HepG2 (cell line): ENCODE measurements at regions not wholly inside any gene's neighbourhood (a gene's known extent, or its start where the extent isn't known, plus 50 kb on each side); places are given as distances from the start of the nearest gene placed in this dataset.

Source experiments
- ATAC-seq: fragments of 200-7000 bp; cut with Tn5 transposase; 3 replicates; pipeline ENCODE4 v1.9.1; 2020; ENCODE audit warnings: mild to moderate bottlenecking, moderate library complexity
- BruUV-seq: library from RNA; stranded (reverse); fragments of 400-500 nt; replicated peaks from 2 replicates; lab custom pipeline; 2021; lab: Mats Ljungman, UMichigan
- CTCF ChIA-PET: fragments of 300-600 bp; formaldehyde crosslinking; extraction: SDS; loops from one replicate; lab custom pipeline; 2021; ENCODE audit warnings: low total read pairs, inconsistent platforms, low intra/inter-chr PET ratio; lab: Yijun Ruan, JAX
- POLR2A ChIA-PET: fragments of 350-600 bp; sonication (Branson Sonifier 250); formaldehyde crosslinking; loops from one replicate; lab custom pipeline; 2020; ENCODE audit warnings: antibody characterized with exemption, inconsistent platforms; lab: Yijun Ruan, JAX
- DNase-seq: peaks from one replicate; pipeline ENCODE4 v3.0.0-alpha.2; 2015; ENCODE audit warnings: low spot score
- FAIRE-seq: peaks from 3 replicates; lab custom pipeline; 2011; peaks lifted over from hg19 to GRCh38; lab: Jason Lieb, UNC
- H2AFZ ChIP-seq: one replicate; pipeline ENCODE4 v1.6.1; 2011; ENCODE audit warnings: low read length, inconsistent platforms
- H3K27ac ChIP-seq: fragments of 300-600 bp; 3 replicates; pipeline ENCODE4 v1.8.0; 2011; ENCODE audit warnings: mixed run types, mild to moderate bottlenecking, mixed read lengths, low read length, inconsistent platforms; ENCODE audit not compliant: insufficient read depth; ENCODE audit errors: extremely low read length
- H3K27me3 ChIP-seq, 2 experiments: fragments of 200-600 bp in 1 of 2; 2 replicates in 1 of 2; 3 replicates in 1 of 2; pipeline versions ENCODE4 v1.6.0 to v1.8.0; 2011; ENCODE audit warnings: low read length in 2 of 2, mild to moderate bottlenecking in 2 of 2, moderate library complexity in 2 of 2, inconsistent platforms in 1 of 2; ENCODE audit not compliant: insufficient read depth in 2 of 2, control insufficient read depth in 1 of 2
- H3K36me3 ChIP-seq, 2 experiments: fragments of 200-600 bp in 1 of 2; replicated peaks in 1 of 2; 2 replicates in 1 of 2; 3 replicates in 1 of 2; pipeline versions ENCODE4 v1.5.1 to v1.8.0; 2011; ENCODE audit warnings: low read length in 2 of 2, inconsistent platforms in 1 of 2; ENCODE audit not compliant: insufficient read depth in 2 of 2, control insufficient read depth in 1 of 2
- H3K4me1 ChIP-seq: 2 replicates; pipeline ENCODE4 v1.5.1; 2012; ENCODE audit warnings: low read length, inconsistent platforms; ENCODE audit not compliant: insufficient read depth
- H3K4me2 ChIP-seq: 2 replicates; pipeline ENCODE4 v1.6.0; 2011; ENCODE audit warnings: low read depth, low read length, inconsistent platforms
- H3K4me3 ChIP-seq, 3 experiments: fragments of 200-600 bp in 1 of 3; sonication (generic), shearing (Covaris generic) in 1 of 3; replicated peaks in 1 of 3; 2 replicates each; pipeline ENCODE4 v1.5.1; 2011 to 2016; ENCODE audit warnings: low read length in 3 of 3, inconsistent platforms in 2 of 3, low read depth in 2 of 3, mild to moderate bottlenecking in 2 of 3, control low read depth in 1 of 3, mixed read lengths in 1 of 3; ENCODE audit not compliant: insufficient read depth in 1 of 3
- H3K79me2 ChIP-seq: one replicate; pipeline ENCODE4 v1.6.1; 2011; ENCODE audit warnings: low read length, inconsistent platforms; ENCODE audit not compliant: insufficient read depth
- H3K9ac ChIP-seq: 2 replicates; pipeline ENCODE4 v1.6.0; 2011; ENCODE audit warnings: mild to moderate bottlenecking, low read depth, low read length, inconsistent platforms; ENCODE audit not compliant: insufficient read depth
- H3K9me3 ChIP-seq: 2 replicates; pipeline ENCODE4 v1.5.1; 2012; ENCODE audit warnings: mild to moderate bottlenecking, low read length
- H4K20me1 ChIP-seq: 2 replicates; pipeline ENCODE4 v1.6.0; 2011; ENCODE audit warnings: inconsistent platforms, mild to moderate bottlenecking, low read length, moderate library complexity; ENCODE audit not compliant: insufficient read depth
- ARNTL ChIP-seq: sonication (generic); formaldehyde crosslinking; IDR thresholded peaks from 2 replicates; pipeline ENCODE4 v1.4.0; 2020; ENCODE audit warnings: mild to moderate bottlenecking, missing genetic modification reagents
- ATF7 ChIP-seq, 2 experiments: fragments of 450-650 bp in 1 of 2; sonication (generic) in 1 of 2; formaldehyde crosslinking in 1 of 2; IDR thresholded peaks; 2 replicates each; pipeline versions ENCODE4 v1.4.0 to v1.6.1; 2016 to 2020; ENCODE audit warnings: antibody characterized with exemption in 1 of 2, mild to moderate bottlenecking in 1 of 2, missing genetic modification reagents in 1 of 2
- CEBPB ChIP-seq: IDR thresholded peaks from 2 replicates; pipeline ENCODE4 v1.6.1; 2011; ENCODE audit warnings: low read depth, low read length, improper control_type of control experiment, borderline replicate concordance
- MXI1 ChIP-seq: IDR thresholded peaks from 3 replicates; pipeline ENCODE4 v1.6.1; 2012; ENCODE audit warnings: low read depth, low read length, inconsistent platforms, borderline replicate concordance
- NCOR1 ChIP-seq: fragments of 200-600 bp; sonication (generic); IDR thresholded peaks from 2 replicates; pipeline ENCODE4 v1.7.0; 2017; ENCODE audit warnings: antibody characterized with exemption, low read length, borderline replicate concordance
- NFKB2 ChIP-seq: sonication (generic); formaldehyde crosslinking; IDR thresholded peaks from 2 replicates; pipeline ENCODE4 v1.4.0; 2020; ENCODE audit warnings: missing genetic modification reagents, borderline replicate concordance
- THAP8 ChIP-seq: sonication (generic); formaldehyde crosslinking; IDR thresholded peaks from 2 replicates; pipeline ENCODE4 v1.5.1; 2020; ENCODE audit warnings: missing genetic modification reagents, mild to moderate bottlenecking, borderline replicate concordance
- U2AF2 ChIP-seq: fragments of 200-400 bp; formaldehyde crosslinking; IDR thresholded peaks from 2 replicates; pipeline ENCODE4 v1.6.1; 2017; ENCODE audit warnings: low read depth, mild to moderate bottlenecking, low read length
- ZBTB33 ChIP-seq: sonication (generic); formaldehyde crosslinking; IDR thresholded peaks from 2 replicates; pipeline ENCODE4 v1.4.0; 2020; ENCODE audit warnings: missing genetic modification reagents
- ZNF552 ChIP-seq: sonication (generic); formaldehyde crosslinking; IDR thresholded peaks from 2 replicates; pipeline ENCODE4 v1.9.0; 2022; ENCODE audit warnings: missing genetic modification reagents, mild to moderate bottlenecking, borderline replicate concordance
- ZNF572 ChIP-seq: sonication (generic); formaldehyde crosslinking; IDR thresholded peaks from 2 replicates; pipeline ENCODE4 v1.5.1; 2020; ENCODE audit warnings: mild to moderate bottlenecking, missing genetic modification reagents
- WGBS: methylation state at CpG from one replicate; pipeline ENCODE4 v1.1.6; 2017; ENCODE audit warnings: low lambda C conversion rate; 5-methylcytosine and 5-hydroxymethylcytosine counted together
- in situ Hi-C: cut with HindIII; loops from 2 replicates; pipeline ENCODE4 v1.10.0; 2017; ENCODE audit warnings: low pct_unique_long_range_greater_than_20kb; ENCODE audit not compliant: extremely low pct_ligation_motif_present
- intact Hi-C: fragments of 100-400 bp; cut with micrococcal nuclease; formaldehyde crosslinking; loops from one replicate; pipeline ENCODE4 v1.10.0; 2022; ENCODE audit not compliant: unreplicated experiment
- TF ChIP-seq, protein P1 (sequence below): sonication (generic); formaldehyde crosslinking; IDR thresholded peaks from 2 replicates; pipeline ENCODE4 v1.4.0; 2020; ENCODE audit warnings: missing genetic modification reagents, borderline replicate concordance

DNA sequence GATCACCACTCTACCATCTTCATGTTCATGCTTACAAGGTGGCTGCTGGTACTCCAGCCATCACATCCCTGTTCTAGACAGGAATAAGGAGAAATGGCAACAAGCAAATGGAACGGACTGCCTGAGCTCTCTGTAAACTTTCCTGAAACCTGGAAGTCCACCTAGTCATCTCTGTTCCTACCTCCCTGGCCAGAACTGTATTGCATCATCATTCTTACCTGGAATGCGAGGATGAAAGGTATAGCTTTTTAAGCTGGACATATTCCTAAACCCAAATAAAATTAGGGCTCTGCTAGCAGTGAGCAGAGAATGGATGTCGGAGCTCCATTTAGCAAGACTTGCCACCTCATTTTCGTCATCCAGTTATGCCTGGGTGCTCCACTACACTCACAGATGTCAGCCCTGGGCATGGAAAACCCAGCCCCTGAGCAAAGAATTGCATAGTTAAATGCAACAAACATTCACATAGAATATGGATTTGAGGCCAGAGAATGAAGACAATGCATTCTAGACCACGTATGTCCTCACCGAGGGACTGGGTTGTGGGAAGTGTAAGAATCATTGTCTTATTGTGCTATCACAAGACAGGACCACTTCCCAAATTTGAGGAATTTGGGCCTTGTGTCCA, 214.3 kb upstream of the CDYL start:
- intact Hi-C loops, result no loop called here
- H3K4me1 ChIP-seq, result no peaks in the 10 kb centered on the region
- in situ Hi-C loops, result no loop called here
- POLR2A ChIA-PET, result no interaction called here
- H3K9me3 ChIP-seq, result no peaks in the 10 kb centered on the region
- WGBS, result 31% methylated on average over 6 of the region's 6 CpGs
- no peak overlapping the region for H3K9ac ChIP-seq
- TF ChIP-seq U2AF2, result no peak
- peak; percentile 72 for TF ChIP-seq CEBPB
- TF ChIP-seq ZNF552 (CRISPR knock-in tag), result no peak
- no peak for TF ChIP-seq NFKB2 (CRISPR knock-in tag)
- TF ChIP-seq ATF7 (IDR thresholded peaks at IDR 0.05), result peak; percentile 62
- no peak for TF ChIP-seq ATF7 (CRISPR knock-in tag; IDR thresholded peaks at IDR 0.05)
- TF ChIP-seq MXI1, result no peak
- FAIRE-seq (no peak), DNase-seq (no peak), ATAC-seq (no peak)
- H3K27me3 ChIP-seq, result peaks cover 2 to 49% of the 10 kb centered on the region in 2 experiments; a peak in 4 of 5 replicates
- no peaks in the 10 kb centered on the region for H3K79me2 ChIP-seq
- no peaks in the 10 kb centered on the region for H4K20me1 ChIP-seq
- H3K4me3 ChIP-seq, result no peak overlapping the region
- H2AFZ ChIP-seq, result no peak overlapping the region
- no peaks in the 10 kb centered on the region for H3K36me3 ChIP-seq
- BruUV-seq, result no TSS peak
- H3K4me2 ChIP-seq, result no peak overlapping the region
- H3K27ac ChIP-seq, result no peak overlapping the region
- CTCF ChIA-PET, result no interaction called here

- POLR2A ChIA-PET, result no interaction called here
- no TSS peak for BruUV-seq
- no peak overlapping the region for H3K4me3 ChIP-seq
- no peak overlapping the region for H2AFZ ChIP-seq
- H3K9me3 ChIP-seq, result no peaks in the 10 kb centered on the region
- no peaks in the 10 kb centered on the region for H4K20me1 ChIP-seq
- H3K4me1 ChIP-seq, result no peaks in the 10 kb centered on the region
- no peak overlapping the region for H3K27ac ChIP-seq
- no peaks in the 10 kb centered on the region for H3K36me3 ChIP-seq
- ATAC-seq, result no peak
- WGBS, result 28% methylated on average over 3 of the region's 3 CpGs
- H3K27me3 ChIP-seq, result peaks cover 2 to 40% of the 10 kb centered on the region in 2 experiments; a peak in 4 of 5 replicates
- in situ Hi-C loops, result no loop called here
- FAIRE-seq, result no peak
- no peak overlapping the region for H3K4me2 ChIP-seq
- H3K79me2 ChIP-seq, result no peaks in the 10 kb centered on the region
- H3K9ac ChIP-seq, result no peak overlapping the region
- CTCF ChIA-PET, result no interaction called here
- intact Hi-C loops, result no loop called here
- DNase-seq, result no peak
- no peak for TF ChIP-seq ZBTB33
- TF ChIP-seq, protein P1, sequence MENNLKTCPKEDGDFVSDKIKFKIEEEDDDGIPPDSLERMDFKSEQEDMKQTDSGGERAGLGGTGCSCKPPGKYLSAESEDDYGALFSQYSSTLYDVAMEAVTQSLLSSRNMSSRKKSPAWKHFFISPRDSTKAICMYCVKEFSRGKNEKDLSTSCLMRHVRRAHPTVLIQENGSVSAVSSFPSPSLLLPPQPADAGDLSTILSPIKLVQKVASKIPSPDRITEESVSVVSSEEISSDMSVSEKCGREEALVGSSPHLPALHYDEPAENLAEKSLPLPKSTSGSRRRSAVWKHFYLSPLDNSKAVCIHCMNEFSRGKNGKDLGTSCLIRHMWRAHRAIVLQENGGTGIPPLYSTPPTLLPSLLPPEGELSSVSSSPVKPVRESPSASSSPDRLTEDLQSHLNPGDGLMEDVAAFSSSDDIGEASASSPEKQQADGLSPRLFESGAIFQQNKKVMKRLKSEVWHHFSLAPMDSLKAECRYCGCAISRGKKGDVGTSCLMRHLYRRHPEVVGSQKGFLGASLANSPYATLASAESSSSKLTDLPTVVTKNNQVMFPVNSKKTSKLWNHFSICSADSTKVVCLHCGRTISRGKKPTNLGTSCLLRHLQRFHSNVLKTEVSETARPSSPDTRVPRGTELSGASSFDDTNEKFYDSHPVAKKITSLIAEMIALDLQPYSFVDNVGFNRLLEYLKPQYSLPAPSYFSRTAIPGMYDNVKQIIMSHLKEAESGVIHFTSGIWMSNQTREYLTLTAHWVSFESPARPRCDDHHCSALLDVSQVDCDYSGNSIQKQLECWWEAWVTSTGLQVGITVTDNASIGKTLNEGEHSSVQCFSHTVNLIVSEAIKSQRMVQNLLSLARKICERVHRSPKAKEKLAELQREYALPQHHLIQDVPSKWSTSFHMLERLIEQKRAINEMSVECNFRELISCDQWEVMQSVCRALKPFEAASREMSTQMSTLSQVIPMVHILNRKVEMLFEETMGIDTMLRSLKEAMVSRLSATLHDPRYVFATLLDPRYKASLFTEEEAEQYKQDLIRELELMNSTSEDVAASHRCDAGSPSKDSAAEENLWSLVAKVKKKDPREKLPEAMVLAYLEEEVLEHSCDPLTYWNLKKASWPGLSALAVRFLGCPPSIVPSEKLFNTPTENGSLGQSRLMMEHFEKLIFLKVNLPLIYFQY, result no peak
- TF ChIP-seq ARNTL (CRISPR knock-in tag), result no peak
- no peak for TF ChIP-seq ZNF572
- TF ChIP-seq NCOR1, result no peak
- TF ChIP-seq THAP8 (CRISPR knock-in tag), result no peak
Observed at GRCh38 chr6:4561078-4561435, 215.1 kb upstream of the CDYL start.
